ENCODE measurements at regions not wholly inside any gene's neighbourhood (a gene's known extent, or its start where the extent isn't known, plus 50 kb on each side); places are given as distances from the start of the nearest gene placed in this dataset.

- DNase-seq (ENCODE audit: unreplicated experiment): peak; percentile 70
- H3K27ac Mint-ChIP-seq (ENCODE audit: low read depth, unreplicated experiment): peak overlapping the region; percentile 68
- H3K36me3 Mint-ChIP-seq (ENCODE audit: insufficient read depth, unreplicated experiment): no peaks in the 10 kb centered on the region
- ChIA-PET CTCF (interaction anchor here (0.5 to 3.4 kb wide), 39 partner anchors 10 to 1977 kb away, joined by 3 to 30 read pairs (median 3); no protein-coding TSS in a partner anchor), POLR2A (interaction anchor here (0.6 kb wide), 1 partner anchor 98 kb away, joined by 3 read pairs; no protein-coding TSS in a partner anchor)
- no TSS peak for BruUV-seq (replicated peaks)
- H3K27me3 Mint-ChIP-seq (ENCODE audit: insufficient read depth, unreplicated experiment): peaks cover 10% of the 10 kb centered on the region
- peaks cover 8% of the 10 kb centered on the region for H3K4me1 Mint-ChIP-seq (ENCODE audit: insufficient read depth, unreplicated experiment)
- no peaks in the 10 kb centered on the region for H3K9me3 Mint-ChIP-seq (ENCODE audit: unreplicated experiment)
- intact Hi-C loops (cut with micrococcal nuclease): loop anchor here (2.0 to 5.0 kb wide), 2 partner anchors 293 to 442 kb away; no protein-coding TSS in a partner anchor
- TF ChIP-seq CTCF (IDR thresholded peaks at IDR 0.05; ENCODE audit: unreplicated experiment): peak; percentile 69
- H3K4me3 Mint-ChIP-seq (ENCODE audit: unreplicated experiment): peak overlapping the region; percentile 39
Measured at GRCh38 chr18:70489986-70490933, 201.4 kb downstream of the SOCS6 start.

GRCh38 chr18:70489571-70489970 is 200.7 kb downstream of the SOCS6 start:
- peaks cover 8% of the 10 kb centered on the region for H3K4me1 Mint-ChIP-seq (ENCODE audit: insufficient read depth, unreplicated experiment)
- H3K36me3 Mint-ChIP-seq (ENCODE audit: insufficient read depth, unreplicated experiment): no peaks in the 10 kb centered on the region
- peak overlapping the region; percentile 39 for H3K4me3 Mint-ChIP-seq (ENCODE audit: unreplicated experiment)
- peak overlapping the region; percentile 68 for H3K27ac Mint-ChIP-seq (ENCODE audit: low read depth, unreplicated experiment)
- CTCF ChIA-PET: interaction anchor here (0.5 to 3.4 kb wide), 19 partner anchors 9 to 1978 kb away, joined by 3 to 30 read pairs (median 4); no protein-coding TSS in a partner anchor
- no TSS peak for BruUV-seq (replicated peaks)
- no peak for TF ChIP-seq CTCF (IDR thresholded peaks at IDR 0.05; ENCODE audit: unreplicated experiment)
- peaks cover 17% of the 10 kb centered on the region for H3K27me3 Mint-ChIP-seq (ENCODE audit: insufficient read depth, unreplicated experiment)
- no peaks in the 10 kb centered on the region for H3K9me3 Mint-ChIP-seq (ENCODE audit: unreplicated experiment)
- no peak for DNase-seq (ENCODE audit: unreplicated experiment)
- intact Hi-C loops (cut with micrococcal nuclease): no loop called here
- POLR2A ChIA-PET: interaction anchor here (0.6 kb wide), 1 partner anchor 98 kb away, joined by 3 read pairs; no protein-coding TSS in a partner anchor

- no peak overlapping the region for H3K27ac Mint-ChIP-seq (ENCODE audit: low read depth, unreplicated experiment)
- no TSS peak for BruUV-seq (replicated peaks)
- H3K9me3 Mint-ChIP-seq (ENCODE audit: unreplicated experiment): no peaks in the 10 kb centered on the region
- H3K4me1 Mint-ChIP-seq (ENCODE audit: insufficient read depth, unreplicated experiment): no peaks in the 10 kb centered on the region
- no peak for DNase-seq (ENCODE audit: unreplicated experiment)
- no peak overlapping the region for H3K4me3 Mint-ChIP-seq (ENCODE audit: unreplicated experiment)
- ChIA-PET POLR2A (no interaction called here), CTCF (interaction anchor here (0.6 to 2.8 kb wide), 6 partner anchors 15 to 1553 kb away, joined by 3 to 9 read pairs (median 3); no protein-coding TSS in a partner anchor)
- intact Hi-C loops (cut with micrococcal nuclease): no loop called here
- TF ChIP-seq CTCF (IDR thresholded peaks at IDR 0.05; ENCODE audit: unreplicated experiment): no peak
- H3K27me3 Mint-ChIP-seq (ENCODE audit: insufficient read depth, unreplicated experiment): no peaks in the 10 kb centered on the region
- no peaks in the 10 kb centered on the region for H3K36me3 Mint-ChIP-seq (ENCODE audit: insufficient read depth, unreplicated experiment)
Measured at GRCh38 chr18:70469916-70470315, 181.1 kb downstream of the SOCS6 start.

- H3K9me3 Mint-ChIP-seq (ENCODE audit: unreplicated experiment): no peaks in the 10 kb centered on the region
- no peak overlapping the region for H3K4me3 Mint-ChIP-seq (ENCODE audit: unreplicated experiment)
- CTCF ChIA-PET: interaction anchor here (0.6 to 2.8 kb wide), 4 partner anchors 14 to 464 kb away, joined by 3 to 9 read pairs (median 4); no protein-coding TSS in a partner anchor
- DNase-seq (ENCODE audit: unreplicated experiment): no peak
- TF ChIP-seq CTCF (IDR thresholded peaks at IDR 0.05; ENCODE audit: unreplicated experiment): no peak
- BruUV-seq (replicated peaks): no TSS peak
- POLR2A ChIA-PET: no interaction called here
- no peak overlapping the region for H3K27ac Mint-ChIP-seq (ENCODE audit: low read depth, unreplicated experiment)
- intact Hi-C loops (cut with micrococcal nuclease): no loop called here
- H3K36me3 Mint-ChIP-seq (ENCODE audit: insufficient read depth, unreplicated experiment): no peaks in the 10 kb centered on the region
- no peaks in the 10 kb centered on the region for H3K27me3 Mint-ChIP-seq (ENCODE audit: insufficient read depth, unreplicated experiment)
- peaks cover 7% of the 10 kb centered on the region for H3K4me1 Mint-ChIP-seq (ENCODE audit: insufficient read depth, unreplicated experiment)
Measured at GRCh38 chr18:70468861-70469547, 180.2 kb downstream of the SOCS6 start.

Data from MCF 10A (cell line).